PC-9 (cell line): ENCODE measurements at regions not wholly inside any gene's neighbourhood (a gene's known extent, or its start where the extent isn't known, plus 50 kb on each side); places are given as distances from the start of the nearest gene placed in this dataset.

Experiments
- BruUV-seq: library from RNA; stranded (reverse); fragments of 400-500 nt; replicated peaks from 2 replicates; lab custom pipeline; 2021; lab: Mats Ljungman, UMichigan
- CTCF ChIA-PET: fragments of 300-600 bp; sonication (Branson Sonifier 250); formaldehyde crosslinking; loops from one replicate; lab custom pipeline; 2022; ENCODE audit warnings: antibody characterized with exemption; lab: Charles Lee
- POLR2A ChIA-PET: fragments of 300-600 bp; sonication (Branson Sonifier 250); formaldehyde crosslinking; loops from one replicate; lab custom pipeline; 2022; ENCODE audit warnings: antibody characterized with exemption; ENCODE audit not compliant: unreplicated experiment; lab: Charles Lee
- DNase-seq, 2 experiments: peaks; one replicate each; pipeline versions ENCODE4 v3.0.0 to v3.0.0-alpha.2; 2015 to 2022; ENCODE audit warnings: mixed read lengths in 1 of 2
- H2AFZ ChIP-seq: fragments of 200-600 bp; sonication (generic); 2 replicates; pipeline ENCODE4 v1.8.1; 2017; ENCODE audit warnings: antibody characterized with exemption
- H3F3A ChIP-seq: fragments of 200-600 bp; sonication (generic); 2 replicates; pipeline ENCODE4 v1.8.1; 2017; ENCODE audit warnings: antibody characterized with exemption, mild to moderate bottlenecking, low read depth; ENCODE audit not compliant: insufficient read depth
- H3K27ac ChIP-seq: fragments of 200-600 bp; sonication (generic); 2 replicates; pipeline ENCODE4 v1.6.1; 2016; ENCODE audit warnings: mixed run types
- H3K27me3 ChIP-seq: fragments of 200-600 bp; sonication (generic); 2 replicates; pipeline ENCODE4 v1.6.1; 2016; ENCODE audit warnings: low read depth, mixed run types; ENCODE audit not compliant: insufficient read depth
- H3K36me3 ChIP-seq: fragments of 200-600 bp; sonication (generic); 2 replicates; pipeline ENCODE4 v1.6.1; 2016; ENCODE audit warnings: low read depth, mixed run types
- H3K4me1 ChIP-seq: fragments of 200-600 bp; sonication (generic); replicated peaks from 2 replicates; pipeline ENCODE4 v1.6.1; 2016; ENCODE audit warnings: mixed run types; ENCODE audit not compliant: insufficient read depth
- H3K4me2 ChIP-seq: fragments of 200-600 bp; sonication (generic); 2 replicates; pipeline ENCODE4 v1.6.1; 2017; ENCODE audit warnings: mixed run types
- H3K4me3 ChIP-seq: fragments of 200-600 bp; sonication (generic); 2 replicates; pipeline ENCODE4 v1.6.1; 2016; ENCODE audit warnings: mixed run types
- H3K79me2 ChIP-seq: fragments of 200-600 bp; sonication (generic); 2 replicates; pipeline ENCODE4 v1.6.1; 2017; ENCODE audit warnings: low read depth, mixed run types
- H3K9me2 ChIP-seq: fragments of 200-600 bp; sonication (generic); 2 replicates; pipeline ENCODE4 v1.8.1; 2017; ENCODE audit warnings: mild to moderate bottlenecking; ENCODE audit not compliant: insufficient read depth
- H3K9me3 ChIP-seq: fragments of 200-600 bp; sonication (generic); 2 replicates; pipeline ENCODE4 v1.8.1; 2016; ENCODE audit warnings: low read depth; ENCODE audit not compliant: insufficient read depth
- H4K20me1 ChIP-seq: fragments of 200-600 bp; sonication (generic); 2 replicates; pipeline ENCODE4 v1.8.1; 2017; ENCODE audit not compliant: insufficient read depth
- CTCF ChIP-seq: fragments of 200-600 bp; sonication (generic); conservative IDR thresholded peaks from 2 replicates; pipeline ENCODE4 v1.6.1; 2017; ENCODE audit warnings: mixed run types, antibody characterized with exemption, mild to moderate bottlenecking, moderate library complexity
- EZH2 ChIP-seq: fragments of 200-600 bp; sonication (generic); IDR thresholded peaks from 2 replicates; pipeline ENCODE4 v1.8.0; 2017; ENCODE audit warnings: antibody characterized with exemption, low read depth
- intact Hi-C: fragments of 100-400 bp; cut with micrococcal nuclease; formaldehyde crosslinking; loops from one replicate; pipeline ENCODE4 v1.10.0; 2022; ENCODE audit not compliant: unreplicated experiment

GRCh38 chr7:69187824-69188333 is 410.4 kb upstream of the AUTS2 start:
- no peak overlapping the region for H2AFZ ChIP-seq
- H3K4me1 ChIP-seq = no peaks in the 10 kb centered on the region
- POLR2A ChIA-PET = no interaction called here
- no peak for DNase-seq
- H3K4me2 ChIP-seq = no peak overlapping the region
- BruUV-seq = no TSS peak
- no peaks in the 10 kb centered on the region for H3K36me3 ChIP-seq
- H3F3A ChIP-seq = no peaks in the 10 kb centered on the region; the same call in 1 of the 2 replicates
- intact Hi-C loops = no loop called here
- no peaks in the 10 kb centered on the region for H3K27me3 ChIP-seq
- CTCF ChIA-PET = no interaction called here
- no peaks in the 10 kb centered on the region for H3K9me2 ChIP-seq
- TF ChIP-seq CTCF (no peak), EZH2 (no peak)
- no peak overlapping the region for H3K4me3 ChIP-seq
- no peaks in the 10 kb centered on the region for H3K79me2 ChIP-seq
- H3K27ac ChIP-seq = no peak overlapping the region
- H3K9me3 ChIP-seq = no peaks in the 10 kb centered on the region
- H4K20me1 ChIP-seq = no peaks in the 10 kb centered on the region

- H3K9me3 ChIP-seq = no peaks in the 10 kb centered on the region
- POLR2A ChIA-PET = no interaction called here
- no peak overlapping the region for H3K4me2 ChIP-seq
- DNase-seq = no peak
- H2AFZ ChIP-seq = no peak overlapping the region
- no peaks in the 10 kb centered on the region for H3K9me2 ChIP-seq
- H3K4me3 ChIP-seq = no peak overlapping the region
- no TSS peak for BruUV-seq
- no peaks in the 10 kb centered on the region for H3K4me1 ChIP-seq
- H4K20me1 ChIP-seq = no peaks in the 10 kb centered on the region
- TF ChIP-seq CTCF (no peak), EZH2 (no peak)
- no peaks in the 10 kb centered on the region; the same call in 1 of the 2 replicates for H3F3A ChIP-seq
- CTCF ChIA-PET = no interaction called here
- intact Hi-C loops = no loop called here
- H3K27me3 ChIP-seq = no peaks in the 10 kb centered on the region
- no peaks in the 10 kb centered on the region for H3K36me3 ChIP-seq
- H3K79me2 ChIP-seq = no peaks in the 10 kb centered on the region
- H3K27ac ChIP-seq = no peak overlapping the region
Observed at GRCh38 chr7:69189406-69189805, 408.9 kb upstream of the AUTS2 start.

- Histone ChIP-seq H2AFZ (no peak overlapping the region), H3K27me3 (no peaks in the 10 kb centered on the region), H3K4me2 (no peak overlapping the region), H3K79me2 (no peaks in the 10 kb centered on the region), H4K20me1 (no peaks in the 10 kb centered on the region), H3K4me3 (no peak overlapping the region), H3K9me3 (no peaks in the 10 kb centered on the region), H3K36me3 (no peaks in the 10 kb centered on the region), H3F3A (no peaks in the 10 kb centered on the region; the same call in 1 of the 2 replicates), H3K27ac (no peak overlapping the region), H3K9me2 (no peaks in the 10 kb centered on the region), H3K4me1 (no peaks in the 10 kb centered on the region)
- ChIA-PET CTCF (no interaction called here), POLR2A (no interaction called here)
- no peak for TF ChIP-seq CTCF
- TF ChIP-seq EZH2 = no peak
- intact Hi-C loops = no loop called here
- no peak for DNase-seq
- BruUV-seq = no TSS peak
Observed at GRCh38 chr7:69190025-69190424, 408.2 kb upstream of the AUTS2 start.
